NCI-H146 treated with DMSO at 0.1 percent for 48 hours (cell line): ENCODE measurements at regions not wholly inside any gene's neighbourhood (a gene's known extent, or its start where the extent isn't known, plus 50 kb on each side); places are given as distances from the start of the nearest gene placed in this dataset.

ENCODE experiments used
- DNase-seq: peaks from one replicate; lab custom pipeline; 2025; ENCODE audit not compliant: unreplicated experiment; lab: John Stamatoyannopoulos, UW

DNA sequence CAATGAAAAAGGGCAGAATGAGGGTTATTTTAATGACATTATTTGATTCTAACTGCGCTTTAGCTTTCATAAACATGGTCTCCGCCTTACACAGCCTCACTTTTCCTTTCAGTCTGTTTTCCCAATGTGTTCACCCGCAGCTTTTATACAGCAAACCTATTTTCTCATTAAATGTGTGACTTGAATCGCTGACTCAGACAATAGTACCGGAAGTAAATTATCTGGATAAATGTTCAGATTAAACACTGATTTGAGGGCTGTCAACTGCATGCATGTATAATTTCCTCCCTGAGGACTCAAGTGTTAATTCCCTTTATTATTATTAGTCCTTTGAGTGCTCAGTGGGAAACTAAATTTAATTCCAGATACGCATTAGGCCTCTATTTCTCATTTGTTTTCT is 117.3 kb downstream of the FAM133A start:
- DNase-seq, result peak; percentile 12
